ENCODE measurements at regions not wholly inside any gene's neighbourhood (a gene's known extent, or its start where the extent isn't known, plus 50 kb on each side); places are given as distances from the start of the nearest gene placed in this dataset.
"Not testable (repeated sequence)": the region's sequence is repeated elsewhere in the genome, so short reads cannot be mapped to it uniquely, and the experiment has no call there.

DNA sequence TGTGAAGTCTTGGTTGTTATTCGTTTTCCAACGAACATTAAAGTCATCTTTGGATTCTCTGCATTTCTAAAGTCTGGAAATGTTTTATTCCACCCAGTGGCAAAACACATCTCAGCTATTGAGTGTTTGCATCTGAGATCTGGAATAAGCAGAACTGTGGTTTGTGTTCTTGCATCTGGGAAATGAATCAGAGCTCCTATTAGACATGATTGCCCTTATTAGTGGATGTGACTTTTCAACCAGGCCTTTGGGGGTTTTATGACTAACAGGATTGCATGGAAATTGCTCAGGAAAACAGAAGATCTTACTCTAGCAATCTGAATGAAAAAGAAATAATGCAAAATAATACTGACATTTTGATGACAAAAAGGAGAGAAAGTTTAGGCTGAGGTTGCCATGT is 488.8 kb downstream of the IRS2 start:
- DNase-seq (ENCODE audit: insufficient read length, low spot score) = no peak
- no peak for FAIRE-seq

DNA sequence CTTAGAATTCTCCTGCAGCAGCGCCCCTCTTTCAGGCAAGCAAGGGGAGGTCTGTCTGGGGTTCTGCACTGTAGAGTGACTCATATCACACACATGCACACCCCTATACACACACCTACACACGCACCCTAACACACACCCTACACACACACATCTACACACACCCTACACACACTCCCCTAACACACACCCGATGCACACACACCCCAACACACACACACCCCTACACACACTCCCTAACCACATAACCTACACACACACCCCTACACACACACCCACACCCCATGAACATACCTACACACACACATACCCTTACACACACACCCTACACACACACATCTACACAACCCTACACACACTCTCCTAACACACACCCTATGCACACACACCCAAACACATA is 493.2 kb downstream of the IRS2 start:
- FAIRE-seq = no peak
- no peak for DNase-seq (ENCODE audit: insufficient read length, low spot score)

DNA sequence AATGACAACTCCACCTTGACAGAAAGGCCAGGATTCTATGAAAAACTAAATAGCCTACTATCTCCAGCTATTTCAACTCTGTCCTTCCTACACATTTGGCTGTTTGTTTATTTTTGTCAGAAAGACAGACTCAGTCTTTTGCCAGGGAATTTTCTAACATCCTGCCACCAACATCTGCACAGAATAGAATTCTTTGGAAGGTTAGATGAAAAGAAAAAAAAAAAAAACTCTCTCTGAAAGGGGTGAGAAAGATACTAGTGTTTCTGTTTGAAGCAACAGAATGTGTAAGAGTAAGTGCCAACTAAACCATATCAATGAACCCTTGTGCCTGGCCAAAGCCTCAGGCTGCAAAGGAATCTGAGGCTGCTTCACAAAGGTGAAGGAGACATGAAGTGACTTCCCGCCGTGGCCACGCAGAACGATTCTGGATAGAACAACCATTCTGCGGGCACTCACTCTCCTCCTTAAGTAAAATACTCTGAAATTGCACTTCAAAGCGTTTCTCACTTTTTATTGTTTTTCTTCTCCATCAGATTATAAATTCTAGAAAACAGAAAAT is 498.2 kb downstream of the IRS2 start:
- DNase-seq (ENCODE audit: insufficient read length, low spot score) (no peak), FAIRE-seq (no peak)

DNA sequence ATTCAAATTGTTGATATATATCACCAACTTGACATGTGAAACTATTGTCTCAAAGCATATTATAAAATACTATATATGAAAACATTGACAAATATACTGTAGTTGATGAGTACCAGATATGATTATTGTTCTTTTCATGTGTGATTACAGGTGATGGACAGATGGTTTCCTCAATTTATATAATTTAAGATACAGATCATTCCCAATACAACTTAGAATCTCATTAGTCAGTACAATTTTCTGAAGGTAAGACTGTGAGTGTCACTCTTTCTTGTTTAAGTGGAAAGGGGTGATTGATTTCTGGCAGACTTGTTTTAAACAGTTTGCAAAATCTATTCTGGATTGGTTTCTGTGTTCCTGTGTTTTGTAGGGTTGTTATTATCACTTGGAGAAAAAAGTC is 498.8 kb downstream of the IRS2 start:
- no peak for DNase-seq (ENCODE audit: insufficient read length, low spot score)
- no peak for FAIRE-seq

DNA sequence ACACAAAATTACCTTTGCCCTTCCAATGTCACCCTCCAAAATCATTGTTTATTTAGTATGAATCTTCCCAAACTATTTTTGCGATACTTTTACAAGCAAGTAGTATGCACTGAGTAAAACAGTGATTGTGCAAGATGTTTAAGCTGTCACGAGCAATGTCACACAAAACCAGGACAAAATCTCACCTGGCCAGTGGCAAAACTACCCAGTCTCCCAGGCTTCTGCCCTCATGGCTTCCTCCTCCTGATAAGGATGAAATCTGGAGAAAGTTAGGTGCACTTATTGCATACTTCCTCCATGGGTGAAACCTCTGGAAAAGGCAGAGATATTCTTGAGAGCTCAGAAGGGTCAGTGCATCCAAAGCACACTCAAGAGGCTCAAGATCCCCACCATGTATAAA is 500.8 kb downstream of the IRS2 start:
- no peak for FAIRE-seq
- DNase-seq (ENCODE audit: insufficient read length, low spot score) = no peak

DNA sequence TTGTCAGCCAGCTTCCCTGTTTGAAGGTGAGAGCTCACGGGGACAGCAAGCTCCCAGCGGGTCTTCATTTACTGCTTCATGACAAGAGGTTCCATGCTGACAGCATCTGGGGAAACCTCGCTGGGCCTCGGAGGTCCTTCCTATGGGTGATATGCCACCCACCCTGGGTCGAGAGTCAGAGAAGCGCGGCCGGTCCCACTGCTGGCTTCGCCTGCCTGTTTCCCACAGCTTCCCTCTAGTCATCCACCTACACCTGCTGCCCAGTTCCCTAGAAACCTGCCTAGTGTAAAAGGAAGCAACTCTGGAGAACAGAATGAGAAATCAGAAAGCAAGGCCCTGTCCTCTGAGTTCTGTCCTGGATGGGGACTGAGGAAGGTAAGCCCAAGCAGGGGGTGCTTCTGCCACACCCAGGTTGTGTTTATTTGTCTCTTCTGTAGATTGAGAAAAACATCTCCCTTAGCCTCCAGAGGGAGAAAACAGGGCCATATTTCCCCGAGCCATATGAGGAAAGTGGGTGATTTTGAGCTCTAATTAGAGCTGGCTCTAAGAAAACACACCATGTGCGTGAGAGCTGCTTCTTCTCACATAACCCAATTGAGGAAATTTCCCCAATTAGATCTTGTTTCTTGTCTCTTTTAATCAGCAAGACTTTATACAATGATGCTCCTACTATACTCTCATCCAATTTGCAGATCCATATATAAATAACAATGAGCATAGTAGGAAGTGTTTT is 504.3 kb downstream of the IRS2 start:
- DNase-seq (ENCODE audit: insufficient read length, low spot score) (no peak), FAIRE-seq (no peak)

DNA sequence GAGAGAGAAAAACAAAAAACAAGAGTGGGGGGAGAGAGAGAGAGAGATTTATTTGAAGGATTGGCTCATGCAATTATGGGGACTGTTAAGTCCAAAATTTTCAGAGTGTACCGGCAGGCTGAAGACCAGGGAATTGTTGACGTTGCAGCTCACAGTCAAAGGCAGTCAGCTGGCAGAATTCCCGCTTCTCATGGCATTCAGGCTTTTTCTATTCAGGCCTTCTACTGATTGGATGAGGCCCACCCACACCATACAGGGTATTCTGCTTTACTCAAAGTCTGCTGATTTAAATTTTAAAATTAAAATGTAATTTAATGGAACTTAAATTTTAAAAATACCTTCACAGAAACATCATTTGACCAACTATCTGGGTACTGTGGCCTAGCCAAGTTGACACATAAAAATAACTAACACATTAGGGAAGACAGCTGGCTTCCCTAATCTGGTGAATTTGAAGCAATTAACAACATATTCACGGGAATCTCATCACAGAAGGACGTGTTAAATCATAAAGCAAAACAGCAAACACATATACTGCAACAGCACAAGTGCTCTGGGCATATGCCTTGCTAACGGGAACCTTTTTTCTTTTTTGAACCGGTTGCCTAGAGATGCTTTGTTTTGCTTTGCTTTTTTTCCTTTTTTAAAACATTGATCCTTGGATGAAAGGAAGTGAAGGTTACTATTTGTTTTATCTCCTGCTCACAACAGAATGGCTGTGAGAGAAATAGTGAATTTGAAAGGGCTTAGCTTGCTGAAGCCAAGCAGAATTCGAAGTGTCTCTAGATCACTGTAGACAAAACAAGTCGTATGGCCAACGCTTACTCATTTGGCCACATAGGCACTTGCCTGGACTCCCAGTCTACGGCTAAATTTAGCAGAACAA is 505.1 kb downstream of the IRS2 start:
- no peak for FAIRE-seq
- no peak for DNase-seq (ENCODE audit: insufficient read length, low spot score)

DNA sequence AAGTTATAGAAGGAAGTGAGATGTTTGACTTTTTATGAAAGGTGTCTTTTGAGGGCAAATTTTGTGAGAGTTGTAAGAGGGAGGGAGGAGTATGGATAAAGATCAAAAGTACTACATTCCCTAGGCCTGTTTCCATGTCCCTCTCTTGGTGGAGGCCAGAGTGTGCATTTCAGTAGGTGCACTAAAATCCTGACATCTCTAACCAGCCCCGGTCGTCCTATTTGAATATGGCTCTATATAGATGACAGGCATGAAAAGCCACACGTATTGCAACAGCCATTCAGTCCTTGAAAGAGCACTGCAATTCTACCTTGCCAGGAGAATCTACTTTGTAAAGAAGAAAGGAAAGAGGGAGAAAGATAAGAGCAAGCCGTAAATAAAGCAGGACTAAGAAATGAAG is 510.1 kb downstream of the IRS2 start:
- no peak for FAIRE-seq
- DNase-seq (ENCODE audit: insufficient read length, low spot score) = no peak

DNA sequence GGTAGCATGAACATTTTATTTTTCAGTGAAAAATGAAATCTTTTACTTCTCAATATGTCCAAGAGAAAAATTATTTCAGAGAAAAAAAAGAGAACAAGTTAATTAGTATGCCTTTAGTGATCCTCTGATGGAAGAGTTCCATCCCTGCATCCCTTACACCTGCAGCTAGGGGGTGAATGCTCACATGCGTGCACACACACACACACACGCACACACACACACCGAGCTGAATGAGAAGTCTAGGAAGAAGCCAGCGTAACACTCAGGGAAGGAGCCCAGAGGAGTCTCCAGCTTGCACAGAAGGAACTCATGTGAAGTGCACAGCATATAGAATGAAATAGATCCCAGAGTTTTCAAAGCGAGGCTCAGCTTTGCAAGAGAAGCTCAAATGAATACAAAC is 510.5 kb downstream of the IRS2 start:
- FAIRE-seq (no peak), DNase-seq (ENCODE audit: insufficient read length, low spot score) (no peak)

DNA sequence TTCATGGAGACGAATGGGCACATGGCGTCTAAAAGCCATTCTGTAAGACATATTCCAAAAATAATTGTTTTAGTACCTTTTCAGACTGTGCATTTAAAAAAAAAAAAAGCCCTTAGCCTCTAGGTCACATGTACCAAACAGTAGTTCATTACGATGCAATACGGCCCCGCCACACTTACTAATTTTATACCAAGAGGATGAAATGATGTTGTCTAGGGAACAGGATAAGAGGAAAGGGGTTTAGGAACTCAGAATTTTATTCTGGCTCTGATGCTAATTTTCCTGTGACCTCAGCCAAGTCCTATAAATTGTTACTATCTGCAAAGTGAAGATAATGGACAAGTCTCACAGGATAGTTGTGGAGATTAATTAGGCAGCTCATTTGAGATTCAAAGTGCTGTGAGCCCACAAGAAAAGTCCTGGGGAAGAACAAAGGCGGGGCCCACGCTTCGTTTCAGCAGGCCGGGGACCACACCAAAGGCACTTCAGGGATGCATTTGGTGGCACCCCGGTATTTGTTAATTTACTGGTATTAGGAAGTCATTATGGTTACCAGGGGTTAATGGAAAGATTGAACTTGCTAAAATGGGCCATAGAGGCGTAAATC is 511.1 kb downstream of the IRS2 start:
- DNase-seq (ENCODE audit: insufficient read length, low spot score) = no peak
- no peak for FAIRE-seq

DNA sequence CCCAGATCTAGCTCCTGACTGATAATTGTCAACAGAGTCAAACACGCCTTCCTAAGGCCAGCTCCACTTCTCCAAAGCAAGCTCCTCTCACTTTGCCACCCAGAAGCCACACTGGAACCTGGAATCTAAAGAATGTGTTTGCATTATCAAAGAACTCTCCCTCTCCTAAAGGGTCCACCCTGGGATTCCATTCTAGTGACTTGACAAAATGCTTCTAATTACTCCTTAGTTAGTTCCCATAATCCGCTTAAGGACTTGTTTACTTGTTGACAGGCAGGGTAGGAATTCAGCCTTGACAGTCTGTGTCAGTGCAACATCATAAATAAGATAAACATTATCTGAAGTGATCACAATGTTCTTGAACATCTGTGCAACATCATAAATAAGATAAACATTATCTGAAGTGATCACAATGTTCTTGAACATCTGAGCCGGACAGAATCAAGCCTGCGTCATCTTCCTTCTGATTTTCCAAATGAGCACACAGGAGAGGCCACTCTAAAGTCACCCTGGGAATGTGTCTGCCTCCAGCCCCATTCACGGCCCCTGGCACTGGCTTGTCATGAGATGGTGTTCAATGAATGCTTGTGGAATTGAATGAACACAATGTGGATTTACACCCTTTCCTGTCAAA is 512.1 kb downstream of the IRS2 start:
- FAIRE-seq (no peak), DNase-seq (ENCODE audit: insufficient read length, low spot score) (no peak)

DNA sequence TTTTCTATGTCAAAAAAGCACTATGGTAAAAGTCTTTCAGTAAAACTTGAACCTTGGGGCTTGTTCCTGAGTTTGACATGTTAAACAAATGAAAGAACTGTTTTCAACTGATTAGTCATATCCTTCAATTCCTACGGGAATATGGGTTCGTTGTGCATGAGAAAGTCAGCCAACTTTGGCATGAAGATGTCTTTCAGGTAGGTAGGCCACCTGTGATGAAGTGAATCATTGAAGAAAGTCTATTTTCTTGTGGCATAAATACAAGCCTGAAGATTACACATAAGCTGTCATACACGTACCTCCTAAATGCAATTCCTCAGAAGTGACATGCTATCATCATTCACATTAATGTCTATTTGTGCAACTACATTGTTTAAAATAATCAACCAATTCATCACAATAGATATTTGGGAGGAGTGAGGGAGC is 513.0 kb downstream of the IRS2 start:
- no peak for DNase-seq (ENCODE audit: insufficient read length, low spot score)
- FAIRE-seq = no peak

DNA sequence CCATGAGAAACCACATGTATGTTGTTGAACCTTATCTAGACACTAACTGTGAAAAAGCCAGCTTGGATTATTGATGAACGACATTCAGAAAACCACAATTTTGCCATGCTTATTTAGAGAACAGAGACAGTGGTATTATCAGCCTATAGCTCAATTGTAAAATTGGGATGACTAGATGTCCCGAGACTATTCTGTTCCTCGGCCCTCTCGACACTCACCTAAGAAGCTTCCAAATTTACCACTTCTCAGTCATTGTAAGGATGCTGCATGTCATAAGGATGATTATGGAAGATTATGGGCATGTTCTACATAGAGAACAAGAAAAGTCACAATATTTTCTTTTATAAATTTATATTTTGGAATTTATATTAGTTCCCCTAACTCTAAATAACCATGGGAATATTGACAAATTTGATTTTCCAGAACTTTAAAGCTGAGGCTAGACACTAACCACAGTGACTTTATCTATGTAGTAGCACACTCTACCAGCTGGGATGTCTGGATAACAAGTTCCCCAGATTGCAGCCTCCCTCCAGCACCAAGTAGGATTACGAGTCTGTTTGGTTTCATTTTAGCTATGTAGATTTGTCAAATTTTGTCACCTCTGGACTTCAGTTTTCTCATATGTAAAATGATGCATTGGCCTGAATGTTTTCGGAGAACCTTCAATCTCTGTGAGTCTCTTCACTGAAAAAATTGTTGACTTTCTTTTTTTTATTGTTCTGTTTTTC is 513.6 kb downstream of the IRS2 start:
- DNase-seq (ENCODE audit: insufficient read length, low spot score) (no peak), FAIRE-seq (no peak)

DNA sequence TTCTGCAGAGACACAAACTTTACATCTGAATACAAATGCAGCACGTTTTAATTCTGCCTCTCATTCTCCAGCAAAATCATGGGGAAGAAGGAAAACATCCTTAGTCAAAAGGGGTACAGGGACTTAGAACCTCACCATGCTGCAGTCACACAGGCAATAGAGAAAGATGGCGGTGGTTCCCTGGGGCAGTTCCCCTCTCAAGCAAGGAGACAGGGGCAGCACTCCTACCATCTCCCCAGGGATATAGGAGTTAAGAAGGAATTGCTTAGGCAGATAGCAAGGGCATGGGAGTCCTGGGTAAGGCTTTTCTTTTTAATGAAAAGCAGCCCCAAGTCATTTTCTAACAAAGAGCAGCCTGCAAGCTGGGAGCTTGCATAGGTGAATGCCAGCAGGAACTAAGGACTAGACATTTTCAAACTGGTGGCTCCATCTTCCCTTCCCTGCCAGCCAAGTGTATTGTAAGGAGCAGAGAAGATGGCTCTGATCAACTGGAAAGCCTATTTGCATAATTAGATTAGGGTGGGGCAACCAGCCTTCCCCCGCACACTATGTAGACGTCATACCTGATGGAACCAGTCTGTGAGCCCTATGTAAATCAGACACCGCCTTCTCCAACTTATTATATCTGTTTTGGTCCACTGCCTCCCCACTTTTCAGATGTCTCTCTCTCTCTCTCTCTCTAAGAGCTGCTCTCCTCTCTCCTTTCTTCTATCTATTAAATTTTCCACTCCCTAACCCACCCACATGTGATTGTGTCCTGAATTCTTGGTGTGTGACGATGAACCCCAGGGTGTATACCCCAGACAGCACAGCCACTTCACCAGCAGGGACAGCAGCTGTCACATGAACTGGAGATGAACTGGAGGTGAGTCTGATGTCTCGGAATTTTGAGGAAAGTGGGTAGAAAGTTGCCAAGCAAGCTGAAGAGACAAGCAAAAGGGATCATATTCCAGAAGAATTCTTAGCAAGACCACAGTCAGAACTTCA is 514.5 kb downstream of the IRS2 start:
- FAIRE-seq = no peak
- no peak for DNase-seq (ENCODE audit: insufficient read length, low spot score)

DNA sequence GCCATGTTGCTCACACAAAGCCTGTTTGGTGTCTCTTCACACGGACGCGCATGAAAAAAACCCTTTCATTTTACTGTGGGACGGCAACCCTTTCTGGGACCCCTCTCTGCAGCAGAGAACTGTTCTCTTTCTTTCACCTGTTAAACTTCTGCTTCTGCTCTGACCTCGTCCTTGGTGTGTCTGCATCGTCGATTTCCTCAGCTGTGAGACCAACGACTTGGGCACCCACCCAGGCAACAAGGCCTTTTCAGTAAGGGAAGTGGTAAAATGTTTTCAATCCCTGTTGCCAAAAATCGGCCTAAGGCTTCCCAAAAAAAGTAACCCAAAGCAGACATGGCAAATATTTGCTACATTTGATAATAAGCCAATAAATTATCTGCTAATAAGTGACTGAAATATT is 515.3 kb downstream of the IRS2 start:
- DNase-seq (ENCODE audit: insufficient read length, low spot score) (no peak), FAIRE-seq (no peak)

DNA sequence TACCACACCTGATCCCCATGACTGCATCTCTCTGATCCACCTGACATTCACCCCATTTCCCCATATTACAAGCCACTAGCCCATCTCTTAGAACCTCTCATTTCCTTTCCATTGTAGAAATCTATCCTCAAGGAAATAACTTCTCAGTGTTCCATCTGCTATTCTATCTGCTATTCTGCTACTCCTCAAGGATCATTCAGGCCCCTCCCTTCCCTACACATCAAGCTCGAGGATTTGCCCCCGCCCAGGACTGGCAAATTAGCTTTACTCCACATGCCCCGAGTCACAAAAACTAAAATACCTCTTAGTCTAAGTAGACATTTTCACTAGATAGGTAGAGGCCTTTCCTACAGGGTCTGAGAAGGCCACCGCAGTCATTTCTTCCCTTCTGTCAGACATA is 517.0 kb downstream of the IRS2 start:
- not testable (repeated sequence) for DNase-seq (ENCODE audit: insufficient read length, low spot score); FAIRE-seq

DNA sequence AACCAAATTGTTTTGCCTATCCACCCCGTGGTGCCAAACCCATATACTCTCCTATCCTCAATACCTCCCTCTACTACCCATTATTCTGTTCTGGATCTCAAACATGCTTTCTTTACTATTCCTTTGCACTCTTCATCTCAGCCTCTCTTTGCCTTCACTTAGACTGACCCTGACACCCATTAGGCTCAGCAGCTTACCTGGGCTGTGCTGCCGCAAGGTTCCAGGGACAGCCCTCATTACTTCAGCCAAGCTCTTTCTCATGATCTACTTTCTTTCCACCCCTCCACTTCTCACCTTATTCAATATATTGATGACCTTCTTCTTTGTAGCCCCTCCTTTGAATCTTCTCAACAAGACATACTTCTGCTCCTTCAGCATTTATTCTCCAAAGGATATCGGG is 517.9 kb downstream of the IRS2 start:
- FAIRE-seq; DNase-seq (ENCODE audit: insufficient read length, low spot score): not testable (repeated sequence)

DNA sequence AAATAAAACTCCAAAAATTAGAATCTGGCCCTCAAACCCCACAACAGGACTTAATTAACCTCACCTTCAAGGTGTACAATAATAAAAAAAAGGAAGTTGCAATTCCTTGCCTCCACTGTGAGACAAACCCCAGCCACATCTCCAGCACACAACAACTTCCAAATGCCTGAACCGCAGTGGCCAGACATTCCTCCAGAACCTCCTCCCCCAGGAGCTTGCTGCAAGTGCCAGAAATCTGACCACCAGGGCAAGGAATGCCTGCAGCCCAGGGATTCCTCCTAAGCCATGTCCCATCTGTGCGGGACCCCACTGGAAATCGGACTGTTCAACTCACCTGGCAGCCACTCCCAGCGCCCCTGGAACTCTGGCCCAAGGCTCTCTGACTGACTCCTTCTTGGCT is 519.0 kb downstream of the IRS2 start:
- not testable (repeated sequence) for FAIRE-seq; DNase-seq (ENCODE audit: insufficient read length, low spot score)

DNA sequence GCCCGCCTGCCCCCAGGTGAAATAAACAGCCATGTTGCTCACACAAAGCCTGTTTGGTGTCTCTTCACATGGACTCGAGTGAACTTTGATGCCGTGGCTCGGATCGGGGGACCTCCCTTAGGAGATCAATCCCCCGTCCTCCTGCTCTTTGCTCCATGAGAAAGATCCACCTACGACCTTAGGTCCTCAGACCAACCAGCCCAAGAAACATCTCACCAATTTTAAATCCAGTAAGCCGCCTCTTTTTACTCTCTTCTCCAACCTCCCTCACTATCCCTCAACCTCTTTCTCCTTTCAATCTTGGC is 521.0 kb downstream of the IRS2 start:
- DNase-seq (ENCODE audit: insufficient read length, low spot score); FAIRE-seq: not testable (repeated sequence)

All from GM19239 (cell line).